ENCODE measurements at regions not wholly inside any gene's neighbourhood (a gene's known extent, or its start where the extent isn't known, plus 50 kb on each side); places are given as distances from the start of the nearest gene placed in this dataset.

DNA sequence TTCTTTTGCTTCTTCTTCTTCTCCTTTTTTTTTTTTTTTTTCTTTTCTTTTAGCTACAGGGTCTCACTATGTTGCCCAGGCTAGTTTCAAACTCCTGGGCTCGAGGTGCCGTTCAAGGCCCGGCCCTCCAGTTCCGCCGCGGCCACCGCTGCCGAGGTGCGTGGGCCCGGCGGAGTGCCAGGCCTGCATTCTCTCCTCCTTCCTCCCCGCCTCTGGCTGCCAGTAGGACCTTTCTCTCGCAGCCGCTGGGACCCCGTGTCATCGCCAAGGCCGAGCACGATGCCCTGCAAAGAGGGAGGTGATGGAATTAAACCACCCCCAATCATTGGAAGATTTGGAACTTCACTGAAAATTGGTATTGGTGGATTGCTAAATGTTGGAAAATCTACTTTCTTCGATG is 195.8 kb downstream of the CDRT15L2 start:
- TF ChIP-seq EZH2 (IDR thresholded peaks at IDR 0.05; ENCODE audit: low read length, missing control alignments) (no peak), CTCF (conservative IDR thresholded peaks at IDR 0.05 in 1 of 2, IDR thresholded peaks at IDR 0.05 in 1 of 2; ENCODE audit: low read depth in 1 of 2, low read length in 2 of 2) (no peak)
